Vagina (tissue), 2 donors: ENCODE measurements at regions not wholly inside any gene's neighbourhood (a gene's known extent, or its start where the extent isn't known, plus 50 kb on each side); places are given as distances from the start of the nearest gene placed in this dataset.

ENCODE experiments used
- POLR2A ChIP-seq, 2 donors: fragments of 450-650 bp; IDR thresholded peaks; one replicate each; pipeline ENCODE4 v1.6.1; 2017; ENCODE audit warnings: antibody characterized with exemption in 2 of 2, mild to moderate bottlenecking in 2 of 2, moderate library complexity in 2 of 2
- POLR2AphosphoS5 ChIP-seq, 2 donors: sonication (generic); formaldehyde crosslinking; IDR thresholded peaks; one replicate each; pipeline ENCODE4 v1.9.0; 2017; ENCODE audit warnings: antibody characterized with exemption in 2 of 2, mild to moderate bottlenecking in 2 of 2, low read depth in 1 of 2; ENCODE audit not compliant: insufficient read depth in 1 of 2
- TF ChIP-seq, protein P1 (sequence below), 3 experiments: fragments of 450-650 bp in 2 of 3; fragments of 200-600 bp in 1 of 3; sonication (generic) in 1 of 3; IDR thresholded peaks; one replicate each; pipeline ENCODE4 v1.5.1; 2017 to 2019; ENCODE audit warnings: antibody characterized with exemption in 3 of 3, mild to moderate bottlenecking in 2 of 3, moderate library complexity in 2 of 3

GRCh38 chr9:90464978-90465377, 177.6 kb downstream of the DIRAS2 start:
- TF ChIP-seq POLR2A (IDR thresholded peaks at IDR 0.05) (no peak), POLR2AphosphoS5 (IDR thresholded peaks at IDR 0.05; ENCODE audit: insufficient read depth in 1 of 2, low read depth in 1 of 2) (no peak)
- TF ChIP-seq, protein P1, sequence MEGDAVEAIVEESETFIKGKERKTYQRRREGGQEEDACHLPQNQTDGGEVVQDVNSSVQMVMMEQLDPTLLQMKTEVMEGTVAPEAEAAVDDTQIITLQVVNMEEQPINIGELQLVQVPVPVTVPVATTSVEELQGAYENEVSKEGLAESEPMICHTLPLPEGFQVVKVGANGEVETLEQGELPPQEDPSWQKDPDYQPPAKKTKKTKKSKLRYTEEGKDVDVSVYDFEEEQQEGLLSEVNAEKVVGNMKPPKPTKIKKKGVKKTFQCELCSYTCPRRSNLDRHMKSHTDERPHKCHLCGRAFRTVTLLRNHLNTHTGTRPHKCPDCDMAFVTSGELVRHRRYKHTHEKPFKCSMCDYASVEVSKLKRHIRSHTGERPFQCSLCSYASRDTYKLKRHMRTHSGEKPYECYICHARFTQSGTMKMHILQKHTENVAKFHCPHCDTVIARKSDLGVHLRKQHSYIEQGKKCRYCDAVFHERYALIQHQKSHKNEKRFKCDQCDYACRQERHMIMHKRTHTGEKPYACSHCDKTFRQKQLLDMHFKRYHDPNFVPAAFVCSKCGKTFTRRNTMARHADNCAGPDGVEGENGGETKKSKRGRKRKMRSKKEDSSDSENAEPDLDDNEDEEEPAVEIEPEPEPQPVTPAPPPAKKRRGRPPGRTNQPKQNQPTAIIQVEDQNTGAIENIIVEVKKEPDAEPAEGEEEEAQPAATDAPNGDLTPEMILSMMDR (IDR thresholded peaks at IDR 0.05) = no peak
